ENCODE measurements at regions not wholly inside any gene's neighbourhood (a gene's known extent, or its start where the extent isn't known, plus 50 kb on each side); places are given as distances from the start of the nearest gene placed in this dataset.

- no peaks in the 10 kb centered on the region for H3K9me3 ChIP-seq
- H3K4me3 ChIP-seq (ENCODE audit: low read depth in 1 of 2, low read length in 1 of 2) = no peak overlapping the region
- H3K27me3 ChIP-seq = no peaks in the 10 kb centered on the region
- no peak overlapping the region for H3K27ac ChIP-seq
- no peaks in the 10 kb centered on the region for H3K4me1 ChIP-seq (ENCODE audit: control insufficient read depth in 1 of 2, insufficient read depth in 1 of 2, low read depth in 1 of 2, low read length in 1 of 2)
- TF ChIP-seq, protein P1, sequence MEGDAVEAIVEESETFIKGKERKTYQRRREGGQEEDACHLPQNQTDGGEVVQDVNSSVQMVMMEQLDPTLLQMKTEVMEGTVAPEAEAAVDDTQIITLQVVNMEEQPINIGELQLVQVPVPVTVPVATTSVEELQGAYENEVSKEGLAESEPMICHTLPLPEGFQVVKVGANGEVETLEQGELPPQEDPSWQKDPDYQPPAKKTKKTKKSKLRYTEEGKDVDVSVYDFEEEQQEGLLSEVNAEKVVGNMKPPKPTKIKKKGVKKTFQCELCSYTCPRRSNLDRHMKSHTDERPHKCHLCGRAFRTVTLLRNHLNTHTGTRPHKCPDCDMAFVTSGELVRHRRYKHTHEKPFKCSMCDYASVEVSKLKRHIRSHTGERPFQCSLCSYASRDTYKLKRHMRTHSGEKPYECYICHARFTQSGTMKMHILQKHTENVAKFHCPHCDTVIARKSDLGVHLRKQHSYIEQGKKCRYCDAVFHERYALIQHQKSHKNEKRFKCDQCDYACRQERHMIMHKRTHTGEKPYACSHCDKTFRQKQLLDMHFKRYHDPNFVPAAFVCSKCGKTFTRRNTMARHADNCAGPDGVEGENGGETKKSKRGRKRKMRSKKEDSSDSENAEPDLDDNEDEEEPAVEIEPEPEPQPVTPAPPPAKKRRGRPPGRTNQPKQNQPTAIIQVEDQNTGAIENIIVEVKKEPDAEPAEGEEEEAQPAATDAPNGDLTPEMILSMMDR (IDR thresholded peaks at IDR 0.05) = no peak
- H3K36me3 ChIP-seq = no peaks in the 10 kb centered on the region
Measured at GRCh38 chr4:181711387-181711786, 531.8 kb upstream of the TENM3 start.

- H3K4me1 ChIP-seq (ENCODE audit: control insufficient read depth in 1 of 2, insufficient read depth in 1 of 2, low read depth in 1 of 2, low read length in 1 of 2) = no peaks in the 10 kb centered on the region
- no peaks in the 10 kb centered on the region for H3K9me3 ChIP-seq
- H3K36me3 ChIP-seq = no peaks in the 10 kb centered on the region
- H3K4me3 ChIP-seq (ENCODE audit: low read depth in 1 of 2, low read length in 1 of 2) = no peak overlapping the region
- TF ChIP-seq, protein P1 (IDR thresholded peaks at IDR 0.05) = no peak
- H3K27me3 ChIP-seq = no peaks in the 10 kb centered on the region
- no peak overlapping the region for H3K27ac ChIP-seq
Measured at GRCh38 chr4:181728305-181728966, 514.8 kb upstream of the TENM3 start.

DNA sequence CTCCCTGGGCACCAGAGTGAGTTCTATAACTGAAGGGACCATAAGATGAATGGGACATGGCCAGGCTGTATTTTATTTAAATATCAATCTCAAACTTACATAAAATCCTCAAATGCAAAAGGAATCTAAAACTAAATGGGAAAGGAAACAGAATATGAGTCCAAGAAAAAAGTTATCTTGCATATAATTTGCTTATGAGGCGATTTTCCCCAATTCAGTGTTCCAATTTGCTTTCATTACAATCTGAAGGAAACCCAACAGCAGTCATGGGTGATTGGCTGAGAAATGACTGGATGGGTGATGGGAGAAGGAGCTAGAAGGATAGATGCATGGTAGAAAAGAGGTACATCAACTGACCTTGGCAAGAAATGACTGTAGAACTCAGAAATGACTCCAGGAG, 511.3 kb upstream of the TENM3 start:
- Histone ChIP-seq H3K4me1 (ENCODE audit: control insufficient read depth in 1 of 2, insufficient read depth in 1 of 2, low read depth in 1 of 2, low read length in 1 of 2) (no peaks in the 10 kb centered on the region), H3K9me3 (no peaks in the 10 kb centered on the region)
- TF ChIP-seq, protein P1 (IDR thresholded peaks at IDR 0.05) = no peak

GRCh38 chr4:181737744-181738143, 505.5 kb upstream of the TENM3 start:
- Histone ChIP-seq H3K27me3 (no peaks in the 10 kb centered on the region), H3K27ac (no peak overlapping the region), H3K4me1 (ENCODE audit: control insufficient read depth in 1 of 2, insufficient read depth in 1 of 2, low read depth in 1 of 2, low read length in 1 of 2) (no peaks in the 10 kb centered on the region), H3K4me3 (ENCODE audit: low read depth in 1 of 2, low read length in 1 of 2) (no peak overlapping the region), H3K36me3 (no peaks in the 10 kb centered on the region), H3K9me3 (no peaks in the 10 kb centered on the region)
- TF ChIP-seq, protein P1 (IDR thresholded peaks at IDR 0.05) = no peak

More for the DNA sequence above, 511.3 kb upstream of the TENM3 start:
- Histone ChIP-seq H3K36me3 (no peaks in the 10 kb centered on the region), H3K4me3 (ENCODE audit: low read depth in 1 of 2, low read length in 1 of 2) (no peak overlapping the region), H3K27me3 (no peaks in the 10 kb centered on the region), H3K27ac (no peak overlapping the region)

- H3K36me3 ChIP-seq = no peaks in the 10 kb centered on the region
- H3K4me1 ChIP-seq (ENCODE audit: control insufficient read depth in 1 of 2, insufficient read depth in 1 of 2, low read depth in 1 of 2, low read length in 1 of 2) = no peaks in the 10 kb centered on the region
- H3K27ac ChIP-seq = no peak overlapping the region
- no peak overlapping the region for H3K4me3 ChIP-seq (ENCODE audit: low read depth in 1 of 2, low read length in 1 of 2)
- H3K27me3 ChIP-seq = no peaks in the 10 kb centered on the region
- TF ChIP-seq, protein P1 (IDR thresholded peaks at IDR 0.05) = no peak
- no peaks in the 10 kb centered on the region for H3K9me3 ChIP-seq
Measured at GRCh38 chr4:181739031-181739430, 504.2 kb upstream of the TENM3 start.
